ENCODE measurements at regions not wholly inside any gene's neighbourhood (a gene's known extent, or its start where the extent isn't known, plus 50 kb on each side); places are given as distances from the start of the nearest gene placed in this dataset.

DNA sequence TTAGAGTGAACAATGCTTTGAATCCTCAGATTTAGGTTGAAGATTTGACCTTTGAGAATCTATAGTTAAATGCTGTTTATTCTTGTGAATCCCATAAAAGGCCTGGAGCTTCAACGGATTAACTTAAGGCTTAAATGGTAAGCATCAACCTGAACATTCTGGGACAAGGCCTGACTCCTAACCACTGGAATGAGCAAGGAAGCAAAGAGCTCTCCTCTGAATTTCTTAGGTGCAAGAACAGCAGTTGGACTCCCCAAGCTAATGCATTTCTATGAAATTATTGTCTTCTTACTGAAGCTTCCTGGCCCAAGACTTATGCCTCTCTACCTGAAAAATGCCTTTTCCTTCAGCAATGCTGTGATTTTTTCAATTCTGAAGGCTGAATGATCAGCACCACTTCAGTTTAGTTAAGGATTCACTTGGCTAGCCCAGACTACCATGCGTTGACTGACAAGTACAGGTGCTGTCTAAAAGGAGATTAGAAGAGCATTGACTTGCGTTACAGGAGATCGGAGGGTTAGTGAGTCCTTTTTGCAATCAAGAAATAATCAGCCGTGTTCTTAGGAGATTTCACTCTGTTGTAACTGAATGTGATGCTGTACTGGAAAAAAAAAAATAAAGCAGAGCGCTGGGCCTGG is 178.5 kb downstream of the ZC3H11B start:
- TF ChIP-seq SPI1 (IDR thresholded peaks at IDR 0.05; ENCODE audit: low read depth, low read length), result no peak
- TF ChIP-seq POLR2A (IDR thresholded peaks at IDR 0.05; ENCODE audit: low read depth, low read length), result no peak
- TF ChIP-seq POU2F2 (IDR thresholded peaks at IDR 0.05; ENCODE audit: low read depth, low read length), result no peak
